Fibroblast of gingiva (primary cell): ENCODE measurements at regions not wholly inside any gene's neighbourhood (a gene's known extent, or its start where the extent isn't known, plus 50 kb on each side); places are given as distances from the start of the nearest gene placed in this dataset.

Experiments
- DNase-seq: peaks from one replicate; pipeline ENCODE4 v3.0.0-alpha.2; 2011; ENCODE audit warnings: low read depth

DNA sequence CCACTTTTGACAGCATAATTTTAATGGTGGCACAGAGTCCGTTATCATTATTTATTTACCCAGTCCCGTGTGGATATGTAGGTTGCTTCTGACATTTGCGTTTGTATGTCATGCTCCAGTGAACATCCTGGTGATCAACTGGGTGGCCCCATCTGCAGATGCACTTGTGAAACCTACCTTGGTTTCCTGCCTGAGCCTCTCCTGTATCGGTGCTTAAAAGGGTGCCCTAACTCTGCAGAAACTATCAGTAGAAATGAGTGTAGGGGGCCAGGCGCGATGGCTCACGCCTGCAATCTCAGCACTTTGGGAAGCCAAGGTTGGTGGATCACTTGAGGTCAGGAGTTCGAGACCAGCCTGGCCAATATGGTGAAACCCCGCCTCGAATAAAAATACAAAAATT, 92.1 kb upstream of the IER5L start:
- DNase-seq, result no peak

DNA sequence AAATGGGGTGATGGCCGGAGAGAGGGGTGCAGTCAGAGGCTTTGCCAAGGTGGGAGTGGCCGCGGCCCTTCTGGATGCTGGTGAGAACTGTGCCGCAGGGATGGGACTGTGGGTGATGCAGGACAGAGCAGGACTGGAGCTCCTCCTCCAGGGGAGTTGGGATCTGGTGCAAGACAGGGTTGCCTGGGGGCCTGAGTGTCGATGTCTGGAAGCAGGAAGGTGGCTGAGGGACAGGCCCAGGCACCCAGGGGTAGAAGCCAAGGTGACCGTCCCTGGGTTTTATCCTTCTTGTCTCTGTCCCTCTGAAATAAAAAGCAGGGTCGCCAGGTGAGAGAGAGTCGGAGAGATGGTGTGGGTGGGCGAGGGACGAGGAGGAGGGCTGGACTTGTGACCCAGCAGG, 89.1 kb upstream of the IER5L start:
- DNase-seq, result no peak

DNA sequence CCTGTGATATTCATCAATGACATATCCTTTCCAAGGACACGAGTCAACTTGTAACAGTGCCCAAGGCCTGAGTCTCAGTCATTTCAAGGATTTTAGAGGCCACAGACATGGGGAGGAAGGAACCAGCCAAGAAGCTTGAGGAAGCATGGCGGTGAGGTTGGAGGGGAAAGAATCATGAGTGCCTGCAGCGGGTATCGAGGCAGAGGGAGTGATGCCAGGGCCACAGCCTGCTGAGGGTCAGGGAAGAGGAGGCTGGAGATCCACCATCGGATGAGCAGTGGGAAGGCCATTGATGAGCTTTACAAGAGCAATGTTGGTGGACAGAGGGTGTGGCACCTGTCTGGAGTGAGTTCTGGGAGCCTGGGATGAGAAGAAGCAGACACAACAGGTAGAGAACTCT, 88.5 kb upstream of the IER5L start:
- DNase-seq, result no peak

- DNase-seq, result no peak
These were observed 86.3 kb upstream of the IER5L start for GRCh38 chr9:129264388-129264787.

DNA sequence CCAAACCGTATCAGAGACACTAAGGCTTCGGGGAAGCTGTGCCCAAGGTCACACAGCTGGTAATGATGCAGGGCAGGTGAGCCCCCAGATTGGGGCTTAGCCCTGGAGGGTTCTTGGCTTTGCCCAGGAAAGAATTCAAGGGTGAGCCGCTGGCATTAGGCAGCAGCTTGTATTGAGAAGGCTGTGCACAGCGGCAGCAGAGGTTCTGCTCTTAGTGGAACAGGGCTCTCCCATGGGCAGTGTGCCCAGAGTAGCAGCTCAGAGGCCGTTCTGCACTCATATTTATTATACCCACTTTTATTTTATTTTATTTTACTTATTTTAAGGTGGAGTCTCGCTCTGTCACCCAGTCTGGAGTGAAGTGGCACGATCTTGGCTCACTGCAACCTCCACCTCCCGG, 85.8 kb upstream of the IER5L start:
- DNase-seq, result no peak

- no peak for DNase-seq
These were observed 84.2 kb upstream of the IER5L start for GRCh38 chr9:129262261-129262660.

DNA sequence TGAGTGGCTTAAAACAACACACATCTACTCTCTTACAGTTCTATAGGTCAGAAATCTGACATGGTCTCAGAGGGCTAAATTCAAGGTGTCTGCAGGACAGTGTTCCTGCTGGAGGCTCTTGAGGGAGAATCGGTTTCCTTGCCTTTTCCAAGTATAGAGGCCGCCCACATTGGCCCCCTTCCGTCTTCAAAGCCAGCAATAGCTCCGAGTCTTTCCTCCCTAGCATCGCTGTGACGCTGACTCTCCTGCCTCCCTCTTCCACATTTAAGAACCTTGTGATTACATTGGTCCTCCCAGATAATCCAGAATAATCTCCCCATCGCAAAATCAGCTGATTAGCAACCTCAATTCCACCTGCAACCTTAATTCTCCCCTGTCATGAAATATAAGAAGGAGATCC, 81.3 kb upstream of the IER5L start:
- no peak for DNase-seq

GRCh38 chr9:129258823-129259301, 80.8 kb upstream of the IER5L start:
- no peak for DNase-seq

DNA sequence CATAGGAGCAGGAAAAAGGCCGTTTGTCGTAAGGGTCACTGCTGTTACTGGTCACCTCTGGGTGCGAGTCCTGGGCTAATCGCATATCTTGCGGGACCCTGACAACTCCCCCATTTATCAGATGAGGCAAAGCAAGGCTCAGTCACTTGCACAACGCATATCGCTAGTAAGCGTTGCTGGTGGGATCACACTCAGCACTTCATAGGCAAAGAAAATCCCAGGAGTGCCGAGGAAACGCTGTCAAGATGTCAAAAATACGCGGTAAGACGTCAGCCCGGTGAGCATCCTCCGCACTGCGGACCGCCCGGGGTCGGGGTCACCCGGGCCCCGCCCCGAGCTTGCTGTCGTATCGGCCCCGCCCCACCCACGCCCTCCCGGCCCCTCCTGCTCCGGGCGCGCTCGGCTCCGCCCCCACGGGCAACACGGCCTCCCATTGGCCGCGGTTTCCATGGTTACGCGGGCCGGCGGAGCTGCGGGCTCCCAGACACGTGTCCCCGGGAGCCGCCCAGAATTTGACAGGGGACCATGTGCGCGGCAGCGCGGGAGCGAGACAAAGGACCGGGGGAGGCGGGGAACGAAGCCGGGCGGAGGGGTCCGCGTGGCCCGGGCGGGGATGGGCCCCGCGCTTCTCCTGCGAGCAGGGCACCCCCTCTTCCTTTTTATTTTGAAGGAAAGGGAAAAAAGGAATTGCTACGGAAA, 80.2 kb upstream of the IER5L start:
- peak; percentile 80 for DNase-seq

DNA sequence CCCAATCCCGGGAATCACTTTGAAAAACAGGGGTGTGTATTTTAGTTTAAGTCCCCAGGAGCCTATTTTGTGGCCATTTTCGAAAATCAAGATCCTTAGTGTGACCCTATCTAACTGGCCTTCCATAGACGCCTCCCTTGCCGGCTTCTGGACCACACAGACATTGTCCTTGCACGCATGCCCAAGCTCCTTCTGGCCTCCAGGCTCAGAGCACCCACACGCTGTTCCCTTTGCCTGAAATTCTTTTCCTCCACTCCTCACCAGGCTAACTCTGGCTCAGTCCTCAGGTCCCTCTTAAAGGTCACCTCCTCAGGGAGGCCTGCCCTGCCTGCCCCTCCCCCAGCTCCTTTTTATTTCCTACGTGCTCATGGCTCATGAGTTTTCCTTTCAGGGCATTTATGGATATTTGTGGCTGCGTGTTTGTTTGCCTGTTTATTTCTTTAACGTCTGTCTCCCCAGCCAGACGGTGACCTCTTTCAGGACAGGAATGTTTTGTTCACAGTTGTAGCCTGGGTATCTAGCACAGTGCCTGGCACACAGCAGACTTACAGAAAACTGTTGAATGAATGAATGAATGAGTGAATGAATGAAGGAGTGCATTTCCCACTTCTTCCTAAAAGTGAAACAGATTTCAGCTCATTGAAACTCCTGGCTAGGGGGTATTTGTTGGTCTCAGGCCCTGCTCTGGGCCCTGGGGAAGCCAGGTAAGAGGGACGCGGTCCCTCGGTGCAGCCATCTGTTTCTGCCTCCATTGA, 79.1 kb upstream of the IER5L start:
- no peak for DNase-seq

DNA sequence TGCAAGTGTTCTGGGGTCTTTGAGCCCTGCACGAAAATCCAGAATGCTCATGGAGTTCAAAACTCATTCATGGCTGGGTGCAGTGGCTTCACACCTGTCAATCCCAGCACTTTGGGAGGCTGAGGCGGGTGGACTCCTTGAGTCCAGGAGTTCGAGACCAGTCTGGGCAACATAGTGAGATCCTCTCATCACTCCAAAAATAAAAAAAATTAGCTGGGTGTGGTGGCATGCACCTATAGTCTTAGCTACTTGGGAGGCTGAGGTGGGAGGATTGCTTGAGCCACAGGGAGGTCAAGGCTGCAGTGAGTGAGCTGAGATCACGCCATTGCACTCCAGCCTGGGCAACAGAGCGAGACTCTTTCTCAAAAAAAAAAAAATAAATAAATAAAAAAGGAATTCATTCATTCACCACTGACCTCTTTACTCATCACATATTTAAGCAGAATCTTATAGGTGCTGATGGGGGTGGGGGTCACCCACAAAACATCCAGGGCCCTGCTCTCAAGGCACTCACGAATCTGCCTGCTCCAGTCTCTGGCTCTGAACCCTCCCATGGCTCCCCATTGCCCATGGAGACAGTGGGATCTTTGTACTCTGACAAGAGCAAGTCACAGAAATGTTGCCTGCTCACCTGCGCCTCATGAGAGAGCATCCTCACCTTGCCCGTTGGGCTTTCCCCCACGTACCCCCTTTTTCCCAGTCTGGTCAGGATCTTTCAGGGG, 76.7 kb upstream of the IER5L start:
- DNase-seq, result no peak

DNA sequence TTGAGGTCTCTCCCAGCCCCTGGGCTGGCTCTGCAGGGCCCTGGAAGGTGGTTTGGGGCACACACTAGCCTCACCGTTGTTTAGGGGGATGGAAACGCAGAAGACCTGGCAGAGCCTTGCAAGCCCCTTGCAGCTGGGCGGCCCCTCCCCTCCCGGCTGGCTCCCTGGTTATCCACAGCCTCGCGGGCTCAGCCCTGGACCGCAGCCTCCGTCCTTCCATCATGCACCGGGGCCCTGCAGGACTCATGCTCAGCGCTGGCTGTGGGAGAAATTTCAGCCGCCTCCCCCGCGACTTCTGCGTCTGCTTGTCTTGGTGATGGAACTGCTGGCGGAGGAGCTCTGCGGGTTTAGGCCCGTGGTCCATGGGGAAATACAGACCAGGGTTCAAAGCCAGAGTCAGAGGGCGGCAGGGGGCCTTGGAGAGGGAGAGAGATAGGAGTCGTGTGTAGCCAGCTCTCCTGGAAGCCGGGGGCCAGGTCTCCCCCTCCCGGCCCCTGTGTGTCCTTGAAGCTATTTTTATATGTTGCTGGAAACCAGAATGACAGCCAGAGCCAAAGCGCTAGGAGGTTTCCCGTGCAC, 75.8 kb upstream of the IER5L start:
- DNase-seq, result no peak

- DNase-seq, result no peak
These were observed 75.1 kb upstream of the IER5L start for GRCh38 chr9:129252937-129253802.

GRCh38 chr9:129250786-129251185, 72.7 kb upstream of the IER5L start:
- DNase-seq, result no peak

DNA sequence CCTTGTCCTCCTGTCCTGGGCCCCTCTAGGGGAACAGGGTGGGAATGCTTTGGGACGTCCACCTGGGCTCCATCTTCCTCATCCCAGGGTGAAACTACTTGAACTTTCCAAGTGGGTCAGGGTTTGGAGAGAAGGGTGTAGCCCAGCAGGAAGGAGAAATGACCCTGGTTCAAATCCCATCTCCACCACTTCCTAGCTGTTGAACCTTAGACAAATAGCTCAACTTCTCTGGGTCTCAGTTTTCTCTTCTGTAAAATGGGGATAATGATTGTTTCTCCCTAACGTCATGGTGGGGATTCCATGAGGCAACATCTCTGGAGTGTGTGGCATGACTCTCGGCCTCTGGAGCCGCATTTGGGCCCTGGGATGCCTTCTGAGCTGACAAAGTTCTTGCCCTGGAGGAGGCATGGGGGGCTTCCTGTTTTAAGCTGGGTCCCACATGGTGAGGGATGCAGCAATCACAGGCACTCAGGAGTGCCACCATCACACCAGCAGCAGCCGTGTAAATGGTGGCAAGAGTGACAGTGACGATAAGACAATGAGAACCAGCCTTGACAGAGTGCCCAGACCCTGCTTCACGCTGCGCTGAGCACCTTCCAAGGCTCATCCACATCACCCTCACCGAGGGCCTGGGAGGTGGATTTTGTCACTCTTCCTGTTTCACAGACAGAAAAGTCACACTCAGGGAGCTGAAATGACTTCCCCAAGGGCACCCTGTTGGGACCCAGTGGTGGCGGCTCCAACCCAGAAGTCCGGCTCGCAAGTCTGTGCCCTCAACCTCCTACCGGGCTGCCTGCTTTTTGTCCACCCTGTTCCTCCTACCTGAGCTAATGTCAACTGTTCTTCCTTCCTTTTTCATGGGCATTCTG, 69.5 kb upstream of the IER5L start:
- DNase-seq, result no peak

GRCh38 chr9:129245276-129245675, 67.2 kb upstream of the IER5L start:
- no peak for DNase-seq

DNA sequence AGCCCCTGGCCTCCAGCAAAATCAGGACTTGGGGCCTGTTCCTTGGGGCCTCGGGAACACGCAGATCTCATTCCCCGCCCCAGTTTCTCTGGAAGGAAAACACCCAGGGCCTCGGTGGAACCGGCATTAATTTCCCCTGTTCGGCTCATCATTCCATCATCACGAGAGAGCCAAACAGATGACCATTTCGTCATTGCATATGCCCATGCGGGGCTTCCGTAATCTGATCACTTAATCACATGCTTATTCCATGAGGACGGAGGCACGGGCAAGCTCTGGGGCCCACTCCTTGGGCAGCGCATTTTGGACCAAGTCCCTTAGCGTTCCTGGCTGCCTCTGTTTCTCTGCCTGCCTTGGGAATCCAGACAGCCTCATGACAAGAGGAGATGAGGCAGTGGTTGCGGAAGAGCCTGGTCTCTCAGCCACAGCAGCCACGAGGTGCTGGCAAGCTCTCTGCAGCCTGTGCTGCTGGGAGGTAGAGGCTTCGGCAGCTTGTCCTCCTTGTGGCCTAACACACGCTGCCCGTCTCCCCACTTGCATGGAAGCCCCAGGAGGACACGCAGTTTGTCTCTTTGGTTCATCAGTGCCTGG, 65.0 kb upstream of the IER5L start:
- peak; percentile 74 for DNase-seq

DNA sequence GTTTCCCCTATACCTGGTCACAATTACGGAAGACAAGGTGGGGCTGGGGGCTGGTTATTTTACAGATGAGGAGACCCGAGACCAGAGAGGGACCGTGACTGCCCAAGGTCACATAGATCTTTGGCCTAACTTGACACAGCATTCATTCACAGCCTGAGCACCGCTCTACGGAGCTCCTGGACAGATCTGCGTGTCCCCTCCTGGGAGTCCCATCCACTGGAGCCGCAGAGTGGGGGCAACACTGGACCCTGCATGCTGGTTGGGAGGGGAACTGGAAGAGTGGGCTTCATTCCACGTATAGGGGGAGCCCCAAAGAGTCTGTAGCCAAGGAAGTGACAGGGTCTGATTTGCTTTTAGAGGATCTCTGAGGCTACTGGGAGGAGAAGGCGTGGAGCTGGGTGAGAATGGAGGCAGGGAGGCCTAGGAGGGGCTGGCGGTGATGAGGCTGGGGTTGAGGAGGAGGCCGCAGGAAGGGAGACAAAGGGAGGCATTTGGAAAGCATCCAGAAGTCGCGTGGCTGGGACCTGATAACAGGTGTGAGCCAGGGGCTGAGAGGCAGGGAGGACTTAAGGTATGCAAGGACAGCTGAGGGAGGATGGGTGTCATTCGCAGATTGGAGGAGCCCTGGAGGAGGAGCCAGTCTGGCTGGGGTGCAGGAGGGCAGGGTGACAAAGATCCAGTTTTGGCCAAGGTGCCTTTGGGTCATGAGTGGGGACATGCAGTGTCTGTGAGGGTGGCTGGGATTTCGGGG, 64.3 kb upstream of the IER5L start:
- no peak for DNase-seq

DNA sequence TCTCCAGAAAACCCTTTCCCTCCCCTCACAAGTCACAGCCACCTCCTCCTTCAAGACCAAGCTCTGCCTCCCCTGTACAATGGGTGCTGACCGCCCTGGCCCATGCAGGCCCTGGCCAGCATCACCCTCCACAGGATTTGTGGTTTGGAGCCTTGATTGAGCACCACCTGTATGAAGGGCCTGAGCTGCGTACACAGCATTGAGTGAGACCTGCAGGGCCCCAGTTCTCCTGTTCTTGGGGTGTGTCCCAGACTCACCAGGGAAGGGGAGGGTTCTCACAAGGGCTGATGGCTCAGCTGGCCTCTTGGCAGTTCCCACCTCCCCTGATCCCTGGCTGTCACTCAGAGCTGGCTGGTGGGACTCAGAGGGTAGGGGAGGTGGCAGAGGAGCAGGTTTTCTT, 63.7 kb upstream of the IER5L start:
- no peak for DNase-seq
